ENCODE measurements at regions not wholly inside any gene's neighbourhood (a gene's known extent, or its start where the extent isn't known, plus 50 kb on each side); places are given as distances from the start of the nearest gene placed in this dataset.

- no peak overlapping the region for H3K4me3 ChIP-seq
- no peaks in the 10 kb centered on the region for H3K9me3 ChIP-seq
- 56% methylated on average over 4 of the region's 4 CpGs for WGBS (ENCODE audit: insufficient coverage, low coverage, low lambda C conversion rate, missing lambda C conversion rate)
- ATAC-seq (no peak), DNase-seq (no peak)
- H3K36me3 ChIP-seq: no peaks in the 10 kb centered on the region
- no peaks in the 10 kb centered on the region for H3K4me1 ChIP-seq
- no peaks in the 10 kb centered on the region for H3K27me3 ChIP-seq
- intact Hi-C loops (cut with DNase I): no loop called here
- TF ChIP-seq POLR2A (IDR thresholded peaks at IDR 0.05) (no peak), CTCF (IDR thresholded peaks at IDR 0.05) (no peak)
- no peak overlapping the region for H3K27ac ChIP-seq
These were observed 197.0 kb downstream of the DRD1 start for GRCh38 chr5:175246889-175247520.

GRCh38 chr5:175246242-175246888 is 197.6 kb downstream of the DRD1 start:
- H3K27me3 ChIP-seq: no peaks in the 10 kb centered on the region
- DNase-seq (no peak), ATAC-seq (no peak)
- H3K4me3 ChIP-seq: no peak overlapping the region
- no peaks in the 10 kb centered on the region for H3K4me1 ChIP-seq
- WGBS (ENCODE audit: insufficient coverage, low coverage, low lambda C conversion rate, missing lambda C conversion rate): 34% methylated on average over 2 of the region's 8 CpGs
- TF ChIP-seq CTCF (IDR thresholded peaks at IDR 0.05) (no peak), POLR2A (IDR thresholded peaks at IDR 0.05) (no peak)
- intact Hi-C loops (cut with DNase I): no loop called here
- no peak overlapping the region for H3K27ac ChIP-seq
- H3K36me3 ChIP-seq: no peaks in the 10 kb centered on the region
- H3K9me3 ChIP-seq: no peaks in the 10 kb centered on the region

- no peak for DNase-seq
- ATAC-seq: no peak
- intact Hi-C loops (cut with DNase I): no loop called here
- Histone ChIP-seq H3K4me1 (no peaks in the 10 kb centered on the region), H3K27me3 (no peaks in the 10 kb centered on the region), H3K4me3 (no peak overlapping the region), H3K36me3 (no peaks in the 10 kb centered on the region), H3K27ac (no peak overlapping the region), H3K9me3 (no peaks in the 10 kb centered on the region)
- 0% methylated on average over 1 of the region's 6 CpGs for WGBS (ENCODE audit: insufficient coverage, low coverage, low lambda C conversion rate, missing lambda C conversion rate)
- TF ChIP-seq CTCF (IDR thresholded peaks at IDR 0.05) (no peak), POLR2A (IDR thresholded peaks at IDR 0.05) (no peak)
These were observed 200.5 kb downstream of the DRD1 start for GRCh38 chr5:175243441-175243840.

GRCh38 chr5:175242207-175242606 is 201.8 kb downstream of the DRD1 start:
- DNase-seq: no peak
- Histone ChIP-seq H3K36me3 (no peaks in the 10 kb centered on the region), H3K27me3 (no peaks in the 10 kb centered on the region), H3K9me3 (no peaks in the 10 kb centered on the region), H3K27ac (no peak overlapping the region), H3K4me1 (no peaks in the 10 kb centered on the region), H3K4me3 (no peak overlapping the region)
- intact Hi-C loops (cut with DNase I): no loop called here
- WGBS (ENCODE audit: insufficient coverage, low coverage, low lambda C conversion rate, missing lambda C conversion rate): 67% methylated on average over 4 of the region's 5 CpGs
- ATAC-seq: no peak
- TF ChIP-seq CTCF (IDR thresholded peaks at IDR 0.05) (no peak), POLR2A (IDR thresholded peaks at IDR 0.05) (no peak)

Data from right lobe of liver (tissue), 6 donors.